ENCODE measurements at regions not wholly inside any gene's neighbourhood (a gene's known extent, or its start where the extent isn't known, plus 50 kb on each side); places are given as distances from the start of the nearest gene placed in this dataset.

- TF ChIP-seq TAF1 (IDR thresholded peaks at IDR 0.05; ENCODE audit: control insufficient read depth, extremely low read depth, insufficient read depth, low read length, severe bottlenecking) (no peak), ATF2 (CRISPR knock-in tag; IDR thresholded peaks at IDR 0.05) (no peak), GTF2E2 (tag; IDR thresholded peaks at IDR 0.05) (no peak), ZBTB1 (CRISPR knock-in tag; IDR thresholded peaks at IDR 0.05; ENCODE audit: borderline replicate concordance, low read depth) (no peak), BRF2 (IDR thresholded peaks at IDR 0.05; ENCODE audit: borderline replicate concordance, insufficient read depth, insufficient read length) (no peak), FOXJ3 (CRISPR knock-in tag; IDR thresholded peaks at IDR 0.05) (no peak), ZFX (CRISPR knock-in tag; IDR thresholded peaks at IDR 0.05) (no peak), IFI16 (CRISPR knock-in tag; IDR thresholded peaks at IDR 0.05) (no peak), EZH2 (IDR thresholded peaks at IDR 0.05; ENCODE audit: borderline replicate concordance, low read depth, low read length) (no peak), EP300 (IDR thresholded peaks at IDR 0.05; ENCODE audit: low read length) (no peak), ETV6 (IDR thresholded peaks at IDR 0.05; ENCODE audit: borderline replicate concordance in 1 of 2, low read depth in 2 of 2, low read length in 1 of 2) (no peak), ETV6 (CRISPR knock-in tag; IDR thresholded peaks at IDR 0.05; ENCODE audit: borderline replicate concordance) (no peak), MTA3 (IDR thresholded peaks at IDR 0.05; ENCODE audit: borderline replicate concordance) (no peak), THRAP3 (IDR thresholded peaks at IDR 0.05; ENCODE audit: borderline replicate concordance) (no peak)
Measured at GRCh38 chr2:81495556-81495955, 1191.0 kb upstream of the LRRTM1 start.
